Hematopoietic multipotent progenitor cell treated with erythropoietin and hydrocortisone succinate and interleukin-3 and kit ligand, for 17 days (in vitro differentiated cells): ENCODE measurements at regions not wholly inside any gene's neighbourhood (a gene's known extent, or its start where the extent isn't known, plus 50 kb on each side); places are given as distances from the start of the nearest gene placed in this dataset.
"Not testable (repeated sequence)": the region's sequence is repeated elsewhere in the genome, so short reads cannot be mapped to it uniquely, and the experiment has no call there.

Source experiments
- DNase-seq: peaks from one replicate; pipeline ENCODE4 v3.0.0-alpha.2; 2015; ENCODE audit warnings: low spot score

DNA sequence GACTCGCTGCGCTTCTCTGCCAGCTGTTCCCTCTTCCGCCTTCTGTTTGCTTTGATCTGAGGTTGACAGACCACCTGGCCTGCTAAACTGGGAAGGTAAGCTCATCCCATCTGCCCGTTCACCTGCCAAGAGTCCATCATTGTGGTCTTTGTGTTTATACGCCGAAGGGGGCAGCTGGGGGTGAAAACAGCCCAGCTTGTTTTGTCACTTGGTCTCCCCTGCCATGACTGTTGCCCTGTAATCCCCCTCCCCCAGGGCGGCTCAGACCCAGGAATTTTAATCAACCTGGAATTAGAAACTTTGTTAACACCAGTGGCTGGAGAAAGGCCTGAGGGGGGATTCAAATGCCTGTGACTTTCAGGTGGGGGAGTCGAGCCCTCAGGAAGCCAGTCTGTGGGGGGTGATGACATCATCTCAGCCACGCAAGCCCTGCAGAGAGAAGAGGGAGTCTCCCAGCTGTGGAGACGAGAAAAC lies 333.3 kb downstream of the BCOR start:
- no peak for DNase-seq

GRCh38 chrX:39765327-39765726 lies 332.4 kb downstream of the BCOR start:
- DNase-seq, result no peak

- DNase-seq, result no peak
These were observed 331.6 kb downstream of the BCOR start for GRCh38 chrX:39766085-39766726.

DNA sequence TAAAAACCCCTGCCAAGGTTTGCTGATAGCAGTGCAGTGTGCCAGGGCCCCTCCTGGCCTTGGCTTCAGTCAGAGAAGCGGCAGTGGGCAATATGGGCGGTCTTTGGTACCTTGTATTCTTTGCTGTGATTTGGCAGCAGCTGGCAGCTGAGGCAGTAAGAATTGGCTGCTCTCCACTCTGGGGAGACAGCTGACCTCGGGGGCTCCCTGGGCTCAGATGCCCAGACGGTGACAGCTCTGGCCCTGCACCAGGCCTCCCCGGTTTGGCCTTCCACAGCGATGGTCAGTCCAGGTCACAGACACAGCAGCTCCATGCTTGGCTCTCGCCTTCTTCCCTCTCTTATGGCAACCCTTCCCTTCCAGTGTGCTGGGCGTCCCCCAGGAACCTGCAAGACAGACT lies 330.9 kb downstream of the BCOR start:
- DNase-seq, result no peak

GRCh38 chrX:39767446-39767845 lies 330.3 kb downstream of the BCOR start:
- no peak for DNase-seq

DNA sequence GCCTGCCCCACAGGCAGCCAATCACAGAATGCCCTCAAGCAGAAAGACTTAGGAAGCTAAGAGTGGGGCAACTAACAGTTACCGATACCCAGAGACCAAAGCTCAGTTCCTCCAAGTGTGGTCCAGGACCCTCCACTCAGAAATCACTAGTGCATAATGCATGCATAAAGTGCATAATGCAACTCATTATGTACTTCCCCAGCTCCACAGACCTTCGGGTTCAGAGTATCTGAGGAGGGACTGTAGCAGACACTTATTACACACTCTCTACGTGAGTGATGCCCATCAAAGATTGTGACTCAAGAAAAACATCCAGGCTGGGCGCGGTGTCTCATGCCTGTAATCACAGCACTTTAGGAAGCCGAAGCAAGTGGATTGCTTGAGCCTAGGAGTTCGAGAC lies 328.0 kb downstream of the BCOR start:
- DNase-seq, result no peak

DNA sequence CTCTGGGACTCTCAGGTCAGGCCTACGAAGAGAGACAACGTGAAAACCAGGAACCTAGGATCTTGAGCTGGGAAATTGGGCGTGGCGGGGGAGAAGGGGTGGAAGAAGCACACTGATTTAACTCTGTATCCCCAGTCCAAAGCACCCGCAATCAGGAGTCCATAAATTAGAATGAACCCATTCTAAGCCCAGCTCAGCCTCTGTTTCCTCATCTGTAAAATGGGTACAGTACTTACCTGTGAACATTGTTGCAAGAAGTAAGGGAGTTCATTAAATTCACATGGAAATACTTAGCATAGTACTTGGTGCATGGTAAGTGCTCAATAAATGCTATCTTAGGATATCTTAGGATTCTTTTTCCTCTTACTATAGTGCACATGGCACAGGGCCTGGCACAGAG lies 326.7 kb downstream of the BCOR start:
- DNase-seq, result no peak

- DNase-seq, result no peak
These were observed 325.5 kb downstream of the BCOR start for GRCh38 chrX:39772057-39772832.

DNA sequence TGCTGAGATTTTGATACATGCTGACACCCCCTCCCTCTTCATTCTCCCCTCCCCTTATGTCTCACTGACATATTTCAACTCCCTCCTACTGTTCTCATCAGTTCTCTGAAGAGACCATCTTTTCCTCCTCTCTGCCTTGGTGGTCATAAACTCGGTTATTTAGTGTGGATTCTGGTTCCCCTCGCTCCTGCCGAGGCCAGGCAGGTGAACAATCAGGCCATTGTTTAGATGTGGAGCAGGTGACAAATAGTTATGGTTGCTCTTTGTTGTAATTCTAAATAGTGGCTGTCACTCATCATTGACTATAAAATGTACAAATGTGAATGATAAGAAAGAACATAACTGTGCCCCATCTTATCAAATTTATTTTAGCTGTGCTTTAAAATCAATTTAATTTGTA lies 324.6 kb downstream of the BCOR start:
- no peak for DNase-seq

- DNase-seq, result no peak
These were observed 323.6 kb downstream of the BCOR start for GRCh38 chrX:39773923-39774773.

DNA sequence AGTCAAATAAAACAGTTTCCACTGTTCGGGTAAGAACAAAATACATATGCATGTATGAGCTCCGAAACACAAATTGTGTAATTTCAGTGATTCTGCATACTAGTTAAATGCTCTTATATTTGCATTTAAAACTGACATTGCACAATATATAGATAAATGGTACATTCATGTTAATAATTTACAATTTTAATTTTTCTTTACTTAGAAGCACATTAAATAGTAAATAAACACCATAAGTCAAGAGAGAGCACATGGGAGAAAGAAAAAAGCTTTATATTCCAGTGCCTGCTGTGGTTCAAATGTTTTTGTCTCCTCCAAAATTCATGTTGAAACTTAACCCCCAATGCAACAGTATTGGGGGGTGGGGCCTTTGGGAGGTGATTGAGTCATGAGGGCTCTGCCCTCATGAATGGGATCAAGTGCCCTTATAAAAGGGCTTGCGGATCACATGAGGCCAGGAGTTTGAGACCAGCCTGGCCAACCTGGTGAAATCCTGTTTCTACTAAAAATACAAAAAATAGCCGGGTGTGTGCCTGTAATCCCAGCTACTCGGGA lies 322.9 kb downstream of the BCOR start:
- no peak for DNase-seq

- no peak for DNase-seq
These were observed 320.1 kb downstream of the BCOR start for GRCh38 chrX:39777623-39778025.

- DNase-seq, result no peak
These were observed 317.6 kb downstream of the BCOR start for GRCh38 chrX:39779952-39780783.

GRCh38 chrX:39782276-39782675 lies 315.5 kb downstream of the BCOR start:
- DNase-seq, result no peak

- no peak for DNase-seq
These were observed 309.8 kb downstream of the BCOR start for GRCh38 chrX:39787999-39788398.

DNA sequence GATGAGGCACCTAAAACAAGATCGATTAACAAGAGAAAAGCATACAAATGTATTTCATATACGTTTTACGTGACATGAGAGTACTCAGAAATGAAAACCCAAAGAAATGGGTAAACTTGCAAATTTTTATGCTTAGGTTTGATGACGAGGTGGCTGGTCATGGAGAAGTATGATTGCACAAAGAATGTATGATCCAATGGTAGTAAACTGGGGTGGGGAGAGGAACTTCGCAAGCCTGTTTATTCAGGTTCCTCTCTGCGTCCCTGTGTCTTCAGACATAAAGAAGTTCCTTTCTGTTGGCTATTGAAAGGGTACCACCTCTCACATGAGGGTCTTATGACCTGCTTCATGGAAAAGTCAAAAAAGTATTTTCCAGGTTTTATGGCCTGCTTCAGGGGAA lies 309.2 kb downstream of the BCOR start:
- no peak for DNase-seq

GRCh38 chrX:39791691-39792090 lies 306.1 kb downstream of the BCOR start:
- no peak for DNase-seq

DNA sequence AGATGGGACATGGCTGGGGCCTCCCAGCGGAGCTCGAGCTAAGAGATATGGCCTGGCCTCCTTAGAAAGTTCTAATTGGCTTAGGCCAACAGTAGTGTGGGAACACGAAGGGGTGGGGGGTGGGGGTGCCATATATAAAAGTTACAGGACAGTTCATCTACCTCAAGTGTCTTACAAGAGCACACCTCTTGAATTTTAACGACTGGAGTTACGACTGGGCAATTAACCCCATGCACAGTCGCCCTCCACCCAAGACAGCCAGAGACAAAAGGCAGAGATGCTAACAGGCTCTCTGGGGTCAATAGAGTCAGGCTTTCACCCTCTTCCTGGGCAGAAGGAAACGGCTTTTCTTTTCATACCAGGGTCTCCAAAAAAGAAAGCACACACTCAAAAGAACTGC lies 302.2 kb downstream of the BCOR start:
- DNase-seq, result no peak

- DNase-seq, result no peak
These were observed 300.9 kb downstream of the BCOR start for GRCh38 chrX:39796856-39797255.

DNA sequence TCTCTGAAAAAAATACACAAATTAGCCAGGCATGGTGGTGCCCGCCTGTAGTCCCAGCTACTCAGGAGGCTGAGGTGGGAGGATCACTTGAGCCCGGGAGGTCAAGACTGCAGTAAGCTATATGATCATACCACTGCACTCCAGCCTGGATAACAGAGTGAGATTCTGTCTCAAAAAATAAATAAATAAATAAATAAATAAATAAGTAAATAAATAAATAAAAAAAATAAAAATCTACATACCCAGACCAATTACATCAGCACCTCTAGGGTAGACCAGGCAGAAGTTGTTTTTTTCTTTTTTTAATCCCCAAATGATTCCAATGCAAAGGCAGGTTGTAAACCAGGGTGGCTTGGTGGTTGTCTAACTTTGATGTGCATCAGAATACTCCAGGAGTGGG lies 299.3 kb downstream of the BCOR start:
- not testable (repeated sequence) for DNase-seq

- DNase-seq, result no peak
These were observed 295.4 kb downstream of the BCOR start for GRCh38 chrX:39802354-39802753.

DNA sequence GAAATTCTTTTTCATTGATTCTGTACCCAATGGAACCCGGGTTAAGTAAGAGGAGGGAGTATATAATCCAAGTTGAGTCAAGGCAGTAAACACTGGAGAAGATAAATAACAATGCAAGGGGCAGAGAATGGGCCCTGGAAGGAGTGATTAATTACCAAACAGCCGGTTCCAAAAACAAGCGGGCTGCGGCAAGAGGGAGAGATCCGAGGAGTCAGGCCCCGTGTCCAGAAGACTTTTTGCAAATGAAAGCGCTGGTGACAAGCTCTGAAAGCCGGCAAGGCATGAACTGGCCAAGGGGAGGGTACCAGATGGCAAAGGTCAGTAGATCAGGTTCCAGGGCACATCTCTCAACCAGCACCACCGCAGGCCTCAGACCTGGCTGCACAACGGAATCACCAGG lies 294.9 kb downstream of the BCOR start:
- DNase-seq, result no peak
